ENCODE measurements at regions not wholly inside any gene's neighbourhood (a gene's known extent, or its start where the extent isn't known, plus 50 kb on each side); places are given as distances from the start of the nearest gene placed in this dataset.

- WGBS (ENCODE audit: insufficient coverage, low coverage, low lambda C conversion rate, missing lambda C conversion rate) = 14% methylated on average over 3 of the region's 3 CpGs
- H3K27ac ChIP-seq = no peak overlapping the region
- intact Hi-C loops (cut with DNase I) = no loop called here
Observed at GRCh38 chr7:38327637-38328036, 54.2 kb upstream of the TARP start.

More at GRCh38 chr7:38327637-38328036, 54.2 kb upstream of the TARP start:
- Histone ChIP-seq H3K27me3 (no peaks in the 10 kb centered on the region), H3K4me1 (no peaks in the 10 kb centered on the region), H3K4me3 (no peak overlapping the region), H3K36me3 (no peaks in the 10 kb centered on the region), H3K9me3 (no peaks in the 10 kb centered on the region)
- no peak for DNase-seq
- TF ChIP-seq POLR2A (IDR thresholded peaks at IDR 0.05) = no peak
- no peak for TF ChIP-seq CTCF (IDR thresholded peaks at IDR 0.05)
- ATAC-seq = peak in 3 of 4 donors; percentile 18 to 45 (median 37)
